CD4-positive, alpha-beta T cell treated with Interleukin-6 at 100 ng/mL for 8 hours (primary cell): ENCODE measurements at regions not wholly inside any gene's neighbourhood (a gene's known extent, or its start where the extent isn't known, plus 50 kb on each side); places are given as distances from the start of the nearest gene placed in this dataset.
"Not testable (repeated sequence)": the region's sequence is repeated elsewhere in the genome, so short reads cannot be mapped to it uniquely, and the experiment has no call there.

Experiments used
- DNase-seq: peaks from one replicate; pipeline ENCODE4 v3.0.0-alpha.2; 2020; ENCODE audit warnings: mixed read lengths, low spot score

- no peak for DNase-seq
These were observed 143.9 kb upstream of the ZNF366 start for GRCh38 chr5:72651109-72651508.

- no peak for DNase-seq
These were observed 142.2 kb upstream of the ZNF366 start for GRCh38 chr5:72649449-72649848.

GRCh38 chr5:72648480-72648879, 141.3 kb upstream of the ZNF366 start:
- DNase-seq = no peak

DNA sequence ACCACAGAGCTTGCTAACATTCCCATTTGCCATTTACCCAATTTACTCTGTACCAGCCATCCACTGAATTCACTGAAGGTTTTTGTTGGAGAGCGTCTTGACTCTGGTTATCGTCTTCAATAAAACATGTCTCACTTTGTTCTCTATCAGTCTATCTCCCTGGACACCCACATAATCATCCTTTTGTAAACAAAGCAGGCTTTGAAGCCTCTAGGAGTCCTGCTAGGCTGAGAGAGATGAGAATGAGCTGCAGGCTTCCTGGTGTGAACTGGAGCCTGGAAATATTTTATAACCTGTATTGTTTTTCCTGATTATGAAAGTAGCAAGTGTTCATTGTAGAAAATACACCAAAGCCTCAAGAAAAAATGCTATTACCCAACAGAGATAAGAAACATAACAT, 140.6 kb upstream of the ZNF366 start:
- DNase-seq = no peak

DNA sequence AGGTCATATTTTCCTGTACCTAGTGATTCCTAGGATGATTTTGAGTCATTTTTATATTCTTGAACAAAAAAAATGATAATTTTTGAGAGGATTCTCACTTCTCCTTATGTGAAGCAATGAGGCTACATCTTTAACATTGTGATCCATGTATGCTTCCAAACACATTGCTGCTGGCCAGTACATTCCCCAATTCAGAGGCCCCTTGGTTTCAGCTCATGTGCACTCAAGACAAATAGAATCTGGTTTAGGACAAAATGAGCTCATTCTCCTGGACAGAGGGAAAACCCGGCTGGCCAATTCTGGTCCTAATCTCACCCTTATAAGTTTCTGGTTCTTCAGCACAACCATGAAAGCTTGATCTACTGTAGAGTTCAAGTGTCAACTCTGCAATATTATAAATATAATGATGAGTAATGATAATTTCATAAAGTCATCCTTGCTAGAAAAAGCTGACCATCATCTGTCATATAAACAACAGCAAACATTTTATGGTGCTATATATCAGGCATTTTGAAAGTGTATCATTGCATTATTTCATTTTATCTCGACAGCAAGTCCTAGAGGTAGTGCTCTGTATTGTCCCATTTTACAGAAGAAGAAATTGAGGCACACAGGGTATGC, 139.1 kb upstream of the ZNF366 start:
- no peak for DNase-seq

DNA sequence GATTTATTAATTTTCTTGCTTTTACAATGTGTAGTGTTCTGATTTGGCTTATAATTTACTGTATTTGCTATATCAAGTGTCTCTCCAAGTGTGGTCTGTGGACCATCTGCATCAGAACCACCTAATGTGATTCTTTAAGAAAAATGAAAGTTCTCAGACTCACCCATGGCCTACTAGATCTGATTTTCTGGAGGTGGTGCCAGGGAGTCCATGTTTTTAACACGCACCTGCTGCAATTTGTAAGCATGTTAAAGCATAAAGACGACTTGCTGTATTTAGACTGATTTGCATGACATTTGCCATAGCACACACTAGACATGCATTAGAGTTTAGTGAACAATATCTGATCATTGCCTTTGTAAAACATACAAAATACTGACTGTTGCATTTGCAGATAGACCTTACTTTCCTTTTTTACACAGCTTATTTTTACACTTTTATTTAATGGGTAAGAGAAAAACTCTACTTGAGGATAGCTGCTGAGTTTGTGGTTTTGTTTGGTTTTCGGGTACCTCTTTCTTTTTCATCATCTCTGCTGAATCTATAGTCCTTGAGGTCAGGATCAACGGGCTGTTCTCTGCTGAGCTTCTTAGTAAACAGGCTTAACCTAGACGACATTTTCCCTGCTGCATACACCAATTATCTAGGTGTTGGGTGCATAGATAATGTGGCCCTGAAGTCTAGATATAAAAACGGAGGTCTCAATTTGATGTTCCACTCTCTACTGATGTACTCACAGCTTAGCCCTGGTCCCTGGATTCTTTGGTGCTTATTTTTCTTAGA, 138.0 kb upstream of the ZNF366 start:
- no peak for DNase-seq

DNA sequence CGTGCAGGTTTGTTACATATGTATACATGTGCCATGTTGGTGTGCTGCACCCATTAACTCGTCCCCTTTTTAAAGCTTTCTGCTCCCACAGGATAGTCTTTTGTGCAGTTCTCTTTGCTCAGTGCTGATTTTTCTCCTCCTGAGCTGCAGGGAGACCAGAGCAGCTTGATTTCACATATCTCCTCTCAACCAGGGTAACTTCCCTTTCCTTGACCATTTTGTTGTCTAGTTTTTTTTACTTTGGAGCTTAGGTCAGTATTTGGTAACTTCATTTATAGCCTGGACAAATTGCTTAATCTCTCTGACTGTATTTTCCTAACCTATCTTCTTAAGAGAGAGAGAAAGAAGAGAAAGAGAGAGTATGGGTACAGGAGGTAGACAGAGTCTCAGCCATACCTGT, 137.1 kb upstream of the ZNF366 start:
- DNase-seq = no peak

DNA sequence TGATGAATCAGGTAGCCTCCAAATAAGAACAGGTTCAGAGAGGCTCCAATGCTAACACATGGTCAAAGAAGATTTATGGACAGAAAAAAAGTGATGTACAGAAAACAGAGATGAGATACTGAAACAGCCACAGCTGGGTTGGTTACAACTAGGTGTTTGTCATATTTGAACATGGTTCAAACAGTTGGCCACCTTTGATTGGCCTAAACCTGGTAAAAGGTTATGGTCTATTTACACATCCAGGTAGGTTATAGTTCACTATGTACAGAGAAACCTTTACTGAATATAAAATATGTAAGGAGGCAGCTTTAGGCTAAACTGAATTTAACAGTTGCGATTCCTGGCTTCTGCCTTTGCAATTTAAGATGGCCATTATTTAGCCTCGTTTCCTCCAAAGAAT, 134.0 kb upstream of the ZNF366 start:
- DNase-seq = no peak

GRCh38 chr5:72637058-72637457, 129.8 kb upstream of the ZNF366 start:
- DNase-seq = no peak

GRCh38 chr5:72636565-72636964, 129.4 kb upstream of the ZNF366 start:
- not testable (repeated sequence) for DNase-seq

DNA sequence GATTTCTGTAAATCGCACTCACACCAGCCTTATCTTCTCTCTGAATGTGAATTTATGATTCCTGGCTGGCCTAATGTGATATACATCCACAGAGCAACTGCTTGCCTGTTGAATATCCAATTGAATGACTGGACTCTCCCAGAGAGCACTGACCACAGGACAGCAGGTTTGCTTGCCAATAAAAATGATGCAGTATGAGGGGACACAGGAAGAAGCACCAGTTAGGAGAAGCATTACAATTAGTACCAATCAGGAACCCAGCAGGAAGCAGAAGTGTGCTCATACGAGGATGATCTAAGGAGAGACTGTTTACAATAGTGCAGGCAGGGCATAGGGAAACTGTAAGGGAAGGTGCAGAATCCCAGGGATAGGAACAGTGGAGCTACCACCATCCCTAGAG, 127.2 kb upstream of the ZNF366 start:
- no peak for DNase-seq

DNA sequence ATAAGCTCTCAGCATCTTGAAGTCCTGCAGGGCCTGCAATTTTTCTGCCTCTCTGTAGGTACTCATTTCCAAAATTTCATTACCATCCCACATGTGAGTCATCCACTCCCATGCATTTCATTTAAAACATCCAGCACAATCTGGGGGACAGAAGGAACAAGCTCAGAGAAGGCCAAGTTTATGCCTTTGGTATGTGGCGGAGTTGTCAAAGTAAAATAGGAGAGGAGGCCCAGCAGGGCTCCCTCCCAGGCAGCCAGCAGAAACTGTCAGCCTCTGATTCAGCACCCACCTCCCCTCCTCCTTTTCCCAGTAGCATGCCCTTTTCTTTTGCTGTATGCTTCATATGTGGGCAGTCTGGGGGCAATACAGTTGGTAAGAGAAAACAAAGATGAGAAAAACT, 126.4 kb upstream of the ZNF366 start:
- DNase-seq = no peak

GRCh38 chr5:72633041-72633445, 125.8 kb upstream of the ZNF366 start:
- DNase-seq = no peak

DNA sequence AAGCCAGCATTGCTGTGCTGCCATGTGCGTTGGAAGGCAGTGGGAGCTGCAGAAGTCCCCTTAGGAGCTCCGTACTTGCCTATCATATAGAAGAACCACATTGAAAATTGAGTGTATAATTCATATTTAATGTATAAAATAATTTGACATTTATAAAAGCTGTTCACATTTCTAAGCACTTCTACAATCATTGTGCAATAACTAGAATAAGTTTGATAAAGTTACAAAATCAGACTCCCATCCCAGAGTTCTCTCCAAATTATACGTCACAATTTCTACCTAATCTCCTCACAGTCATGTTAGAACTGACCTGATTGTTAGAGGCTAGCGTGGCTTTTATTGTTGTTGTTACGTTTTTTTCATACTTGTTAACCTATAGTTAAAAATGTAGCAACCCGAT, 123.5 kb upstream of the ZNF366 start:
- DNase-seq = no peak

DNA sequence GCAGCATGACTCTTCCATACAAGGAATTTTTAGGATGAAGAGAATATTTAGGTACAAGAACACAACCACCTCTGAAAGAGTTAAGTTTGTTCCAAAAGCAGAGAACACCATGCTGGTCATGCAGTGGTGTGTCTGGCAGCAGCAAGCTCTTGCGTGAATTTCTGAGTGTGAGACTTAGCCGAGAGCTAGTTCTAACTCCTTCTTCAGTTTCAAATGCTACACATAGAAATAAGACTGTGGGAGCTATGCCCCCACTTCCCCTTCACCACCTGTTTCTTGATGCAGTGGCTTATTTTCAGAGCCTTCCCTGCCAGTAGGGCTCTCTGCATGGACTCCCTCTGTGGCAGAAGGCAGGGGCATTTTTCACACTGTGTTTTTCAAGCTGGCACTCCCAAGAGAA, 122.9 kb upstream of the ZNF366 start:
- no peak for DNase-seq

- DNase-seq = no peak
These were observed 121.7 kb upstream of the ZNF366 start for GRCh38 chr5:72628771-72629371.

- no peak for DNase-seq
These were observed 118.1 kb upstream of the ZNF366 start for GRCh38 chr5:72625332-72625731.

- DNase-seq = no peak
These were observed 117.5 kb upstream of the ZNF366 start for GRCh38 chr5:72624641-72625236.

- no peak for DNase-seq
These were observed 116.7 kb upstream of the ZNF366 start for GRCh38 chr5:72623936-72624335.

- no peak for DNase-seq
These were observed 116.1 kb upstream of the ZNF366 start for GRCh38 chr5:72623323-72623722.

- DNase-seq = no peak
These were observed 115.1 kb upstream of the ZNF366 start for GRCh38 chr5:72622170-72622760.

GRCh38 chr5:72621576-72621975, 114.4 kb upstream of the ZNF366 start:
- DNase-seq = no peak

DNA sequence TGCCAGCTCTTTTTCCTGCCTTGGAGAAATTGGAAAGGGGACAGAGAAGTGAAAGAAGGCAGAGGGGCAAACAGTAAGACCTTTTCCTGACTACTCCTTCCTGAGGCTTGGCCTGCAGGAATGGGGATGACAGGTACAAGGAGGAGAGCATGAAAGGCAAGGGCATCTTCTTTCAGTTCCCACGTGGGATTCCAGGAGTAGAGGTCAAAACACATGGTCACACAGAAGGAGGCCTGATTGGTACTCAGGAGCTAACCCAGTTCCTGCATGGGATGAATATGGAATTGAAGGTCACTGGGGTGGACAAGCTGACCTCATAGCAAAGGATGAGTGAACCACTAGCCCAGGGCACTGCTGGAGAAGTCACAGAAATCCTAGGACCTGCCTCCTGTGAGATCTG, 112.5 kb upstream of the ZNF366 start:
- no peak for DNase-seq
